IPS-18a (cell line): ENCODE measurements at regions not wholly inside any gene's neighbourhood (a gene's known extent, or its start where the extent isn't known, plus 50 kb on each side); places are given as distances from the start of the nearest gene placed in this dataset.
"Not testable (repeated sequence)": the region's sequence is repeated elsewhere in the genome, so short reads cannot be mapped to it uniquely, and the experiment has no call there.

Source experiments
- H3K27ac ChIP-seq: one replicate; pipeline ENCODE4 v1.5.1; 2013; ENCODE audit warnings: low read length
- H3K27me3 ChIP-seq: one replicate; pipeline ENCODE4 v1.6.1; 2013; ENCODE audit warnings: mild to moderate bottlenecking, low read length; ENCODE audit not compliant: control insufficient read depth, insufficient read depth
- H3K36me3 ChIP-seq: one replicate; pipeline ENCODE4 v1.6.1; 2013; ENCODE audit warnings: low read depth, low read length; ENCODE audit not compliant: control insufficient read depth
- H3K4me1 ChIP-seq: one replicate; pipeline ENCODE4 v1.6.1; 2013; ENCODE audit warnings: low read depth, low read length; ENCODE audit not compliant: control insufficient read depth
- H3K4me3 ChIP-seq: one replicate; pipeline ENCODE4 v1.5.1; 2013; ENCODE audit warnings: low read length
- H3K9ac ChIP-seq: one replicate; pipeline ENCODE4 v1.6.1; 2013; ENCODE audit warnings: mild to moderate bottlenecking, low read length, moderate library complexity
- H3K9me3 ChIP-seq: one replicate; pipeline ENCODE4 v1.6.1; 2013; ENCODE audit warnings: low read depth, low read length; ENCODE audit not compliant: control insufficient read depth

DNA sequence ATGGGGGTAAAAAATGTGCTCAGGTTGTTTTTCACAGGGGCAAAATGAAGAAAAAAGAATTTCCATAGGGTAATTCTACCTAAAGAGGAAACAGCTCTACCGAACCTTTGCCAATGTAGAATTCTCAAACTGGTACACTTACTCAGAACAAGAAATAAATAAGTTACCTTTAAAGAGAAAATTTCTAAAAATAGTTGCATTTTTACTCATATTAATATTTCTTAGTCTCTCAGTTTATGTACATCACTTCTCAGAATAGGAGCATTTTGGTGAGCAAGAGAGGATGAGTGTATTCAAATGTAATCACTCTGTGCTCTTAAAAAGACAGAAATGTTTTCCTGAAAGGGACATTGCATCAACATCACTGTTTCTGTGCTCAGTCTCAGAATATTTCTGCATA is 574.7 kb upstream of the SLC8A1 start:
- Histone ChIP-seq H3K36me3 (no peaks in the 10 kb centered on the region), H3K4me1 (no peaks in the 10 kb centered on the region), H3K27me3 (no peaks in the 10 kb centered on the region), H3K9ac (no peak overlapping the region), H3K27ac (no peak overlapping the region), H3K4me3 (no peak overlapping the region), H3K9me3 (no peaks in the 10 kb centered on the region)

- Histone ChIP-seq H3K4me1 (no peaks in the 10 kb centered on the region), H3K9me3 (no peaks in the 10 kb centered on the region), H3K36me3 (no peaks in the 10 kb centered on the region), H3K27ac (no peak overlapping the region), H3K4me3 (no peak overlapping the region), H3K27me3 (no peaks in the 10 kb centered on the region), H3K9ac (no peak overlapping the region)
These were observed 575.2 kb upstream of the SLC8A1 start for GRCh38 chr2:41027095-41027494.

DNA sequence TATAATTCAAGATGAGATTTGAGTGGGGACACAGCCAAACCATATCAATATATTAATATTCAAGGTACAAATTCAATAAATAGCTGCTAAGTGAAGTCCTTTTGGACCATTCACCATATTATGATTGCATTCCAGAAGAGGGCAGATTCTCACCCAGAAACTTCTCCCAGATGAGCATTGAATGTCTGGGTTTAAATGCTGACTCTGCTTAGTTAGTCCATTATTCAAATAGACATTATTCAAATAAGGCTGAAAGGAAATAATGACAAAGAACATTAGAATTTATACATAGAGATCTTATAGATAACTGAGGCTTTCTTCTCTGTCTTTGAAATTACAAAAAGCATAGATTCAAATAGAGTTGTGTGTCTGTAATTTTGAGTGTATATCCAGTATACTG is 579.4 kb upstream of the SLC8A1 start:
- H3K27me3 ChIP-seq: no peaks in the 10 kb centered on the region
- no peaks in the 10 kb centered on the region for H3K9me3 ChIP-seq
- no peaks in the 10 kb centered on the region for H3K36me3 ChIP-seq
- no peak overlapping the region for H3K4me3 ChIP-seq
- H3K27ac ChIP-seq: no peak overlapping the region
- peaks cover 12% of the 10 kb centered on the region for H3K4me1 ChIP-seq
- H3K9ac ChIP-seq: no peak overlapping the region

- no peak overlapping the region for H3K27ac ChIP-seq
- no peak overlapping the region for H3K4me3 ChIP-seq
- H3K27me3 ChIP-seq: no peaks in the 10 kb centered on the region
- peaks cover 12% of the 10 kb centered on the region for H3K4me1 ChIP-seq
- no peaks in the 10 kb centered on the region for H3K36me3 ChIP-seq
- H3K9me3 ChIP-seq: no peaks in the 10 kb centered on the region
- no peak overlapping the region for H3K9ac ChIP-seq
These were observed 580.8 kb upstream of the SLC8A1 start for GRCh38 chr2:41032715-41033114.

GRCh38 chr2:41033127-41033526 is 581.2 kb upstream of the SLC8A1 start:
- Histone ChIP-seq H3K27me3 (no peaks in the 10 kb centered on the region), H3K4me1 (peaks cover 12% of the 10 kb centered on the region), H3K4me3 (no peak overlapping the region), H3K9ac (no peak overlapping the region), H3K27ac (no peak overlapping the region), H3K9me3 (no peaks in the 10 kb centered on the region), H3K36me3 (no peaks in the 10 kb centered on the region)

- no peaks in the 10 kb centered on the region for H3K9me3 ChIP-seq
- H3K36me3 ChIP-seq: no peaks in the 10 kb centered on the region
- no peak overlapping the region for H3K9ac ChIP-seq
- no peak overlapping the region for H3K4me3 ChIP-seq
- no peaks in the 10 kb centered on the region for H3K4me1 ChIP-seq
- no peak overlapping the region for H3K27ac ChIP-seq
- H3K27me3 ChIP-seq: no peaks in the 10 kb centered on the region
These were observed 586.5 kb upstream of the SLC8A1 start for GRCh38 chr2:41038408-41038807.

GRCh38 chr2:41039750-41040149 is 587.9 kb upstream of the SLC8A1 start:
- not testable (repeated sequence) for H3K4me3 ChIP-seq, H3K27me3 ChIP-seq, H3K9ac ChIP-seq, H3K27ac ChIP-seq, H3K4me1 ChIP-seq, H3K9me3 ChIP-seq, H3K36me3 ChIP-seq

DNA sequence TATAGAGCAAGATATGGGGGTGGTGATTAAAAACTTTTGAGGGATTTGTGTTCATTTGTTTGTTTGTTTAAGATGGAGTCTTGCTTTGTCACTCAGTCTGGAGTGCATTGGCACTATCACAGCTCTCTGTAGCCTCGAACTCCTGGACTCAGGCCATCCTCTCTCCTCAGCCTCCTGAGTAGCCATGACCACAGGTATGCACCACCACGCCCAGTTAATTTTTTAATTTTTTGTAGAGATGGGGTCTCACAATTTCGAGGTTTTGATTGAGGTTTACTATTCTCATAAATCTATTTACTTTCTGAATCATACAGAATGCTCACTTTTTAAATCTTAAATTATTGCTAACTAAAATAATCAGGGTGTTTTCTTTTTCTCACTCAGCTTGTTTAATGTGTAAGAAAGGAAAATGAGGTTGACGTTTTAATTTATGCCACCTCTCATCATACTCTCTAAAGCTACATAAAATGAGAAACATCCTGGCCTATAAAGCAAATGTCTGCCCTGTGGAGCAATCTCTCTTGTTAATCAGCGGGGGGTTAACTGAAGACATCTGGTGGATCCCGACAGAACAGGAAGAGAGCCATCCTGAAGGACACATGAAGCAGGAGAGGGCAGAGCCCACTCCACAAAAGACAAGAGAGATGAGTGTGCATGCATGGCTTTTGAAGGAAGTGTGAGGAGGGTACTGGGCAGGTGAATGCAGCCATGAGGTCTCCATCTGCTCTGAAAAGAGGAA is 589.1 kb upstream of the SLC8A1 start:
- no peaks in the 10 kb centered on the region for H3K27me3 ChIP-seq
- H3K9me3 ChIP-seq: no peaks in the 10 kb centered on the region
- no peaks in the 10 kb centered on the region for H3K4me1 ChIP-seq
- no peaks in the 10 kb centered on the region for H3K36me3 ChIP-seq
- H3K27ac ChIP-seq: no peak overlapping the region
- no peak overlapping the region for H3K9ac ChIP-seq
- no peak overlapping the region for H3K4me3 ChIP-seq

- no peaks in the 10 kb centered on the region for H3K36me3 ChIP-seq
- no peak overlapping the region for H3K4me3 ChIP-seq
- H3K27me3 ChIP-seq: no peaks in the 10 kb centered on the region
- H3K27ac ChIP-seq: no peak overlapping the region
- no peak overlapping the region for H3K9ac ChIP-seq
- no peaks in the 10 kb centered on the region for H3K9me3 ChIP-seq
- H3K4me1 ChIP-seq: no peaks in the 10 kb centered on the region
These were observed 590.5 kb upstream of the SLC8A1 start for GRCh38 chr2:41042343-41042742.

DNA sequence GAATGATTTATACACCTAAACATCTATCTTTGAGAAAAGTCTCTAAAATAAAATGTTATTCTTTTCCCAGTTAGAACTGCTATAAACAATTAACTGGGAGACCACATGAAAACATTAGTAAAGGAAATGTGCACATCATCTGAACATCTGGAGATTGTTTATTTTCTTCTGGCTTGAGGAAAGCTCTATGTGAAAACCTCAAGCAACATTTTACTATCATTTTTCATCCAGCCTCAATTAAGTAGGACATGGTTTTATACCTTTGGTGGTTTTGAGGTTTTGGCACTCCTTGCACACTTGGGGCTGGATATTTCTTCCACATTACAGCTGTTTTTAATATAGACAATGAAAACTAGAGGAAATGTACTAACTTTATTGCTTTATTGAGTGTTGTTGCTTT is 609.5 kb upstream of the SLC8A1 start:
- H3K27me3 ChIP-seq: no peaks in the 10 kb centered on the region
- H3K36me3 ChIP-seq: no peaks in the 10 kb centered on the region
- H3K4me3 ChIP-seq: no peak overlapping the region
- H3K9ac ChIP-seq: no peak overlapping the region
- H3K27ac ChIP-seq: no peak overlapping the region
- peaks cover 12% of the 10 kb centered on the region for H3K4me1 ChIP-seq
- no peaks in the 10 kb centered on the region for H3K9me3 ChIP-seq

DNA sequence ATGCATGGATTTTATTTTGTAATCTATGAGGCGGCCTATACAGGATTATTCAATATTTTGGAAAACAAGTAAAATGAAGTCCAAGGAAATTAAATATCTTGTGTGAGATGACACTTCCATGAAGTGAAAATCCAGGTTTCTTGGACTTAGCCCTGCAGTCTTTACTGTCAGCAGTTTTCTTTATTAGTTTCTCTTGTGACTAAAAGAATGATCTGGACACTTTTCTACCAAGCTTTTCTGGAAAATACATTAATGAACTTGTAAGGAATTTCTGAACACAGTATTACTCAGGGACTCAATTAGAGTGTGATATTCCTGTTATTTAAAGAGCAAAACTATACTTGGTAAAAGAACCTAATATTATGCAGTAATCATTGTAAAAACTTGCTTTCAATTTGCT is 610.4 kb upstream of the SLC8A1 start:
- Histone ChIP-seq H3K27me3 (no peaks in the 10 kb centered on the region), H3K4me3 (no peak overlapping the region), H3K4me1 (peaks cover 12% of the 10 kb centered on the region), H3K9me3 (no peaks in the 10 kb centered on the region), H3K27ac (no peak overlapping the region), H3K36me3 (no peaks in the 10 kb centered on the region), H3K9ac (no peak overlapping the region)

- Histone ChIP-seq H3K27ac (no peak overlapping the region), H3K27me3 (no peaks in the 10 kb centered on the region), H3K9ac (no peak overlapping the region), H3K4me1 (peaks cover 12% of the 10 kb centered on the region), H3K9me3 (no peaks in the 10 kb centered on the region), H3K4me3 (no peak overlapping the region), H3K36me3 (no peaks in the 10 kb centered on the region)
These were observed 614.3 kb upstream of the SLC8A1 start for GRCh38 chr2:41066168-41066567.
